ENCODE measurements at regions not wholly inside any gene's neighbourhood (a gene's known extent, or its start where the extent isn't known, plus 50 kb on each side); places are given as distances from the start of the nearest gene placed in this dataset.

GRCh38 chr5:142378737-142379634, 54.2 kb upstream of the SPRY4 start:
- DNase-seq (ENCODE audit: low read depth in 2 of 2), result no peak

- no peak for DNase-seq (ENCODE audit: low read depth in 2 of 2)
Measured at GRCh38 chr5:142375944-142376411, 51.2 kb upstream of the SPRY4 start.
